IMR-90 (cell line): ENCODE measurements at regions not wholly inside any gene's neighbourhood (a gene's known extent, or its start where the extent isn't known, plus 50 kb on each side); places are given as distances from the start of the nearest gene placed in this dataset.

Experiments used
- BHLHE40 ChIP-seq: fragments of 150-350 bp; IDR thresholded peaks from 2 replicates; pipeline ENCODE4 v1.6.1; 2016; ENCODE audit warnings: mild to moderate bottlenecking, low read depth, low read length
- CEBPB ChIP-seq: IDR thresholded peaks from 2 replicates; pipeline ENCODE4 v1.6.1; 2012; ENCODE audit warnings: low read depth, low read length, improper control_type of control experiment
- CTCF ChIP-seq: conservative IDR thresholded peaks from 2 replicates; pipeline ENCODE4 v1.5.1; 2012; ENCODE audit warnings: mild to moderate bottlenecking, low read depth, low read length, improper control_type of control experiment
- ELK1 ChIP-seq: fragments of 150-350 bp; IDR thresholded peaks from 2 replicates; pipeline ENCODE4 v1.6.1; 2016; ENCODE audit warnings: low read depth, mild to moderate bottlenecking, low read length, moderate library complexity, borderline replicate concordance
- FOS ChIP-seq: fragments of 150-350 bp; IDR thresholded peaks from 2 replicates; pipeline ENCODE4 v1.6.1; 2016; ENCODE audit warnings: low read depth, low read length
- MAZ ChIP-seq: IDR thresholded peaks from 2 replicates; pipeline ENCODE4 v1.6.1; 2012; ENCODE audit warnings: low read depth, mild to moderate bottlenecking, low read length, improper control_type of control experiment, moderate library complexity, borderline replicate concordance
- MXI1 ChIP-seq: IDR thresholded peaks from 2 replicates; pipeline ENCODE4 v1.6.1; 2012; ENCODE audit warnings: low read depth, mild to moderate bottlenecking, low read length, moderate library complexity, borderline replicate concordance
- POLR2A ChIP-seq: IDR thresholded peaks from 2 replicates; pipeline ENCODE4 v1.6.1; 2012; ENCODE audit warnings: mild to moderate bottlenecking, low read depth, low read length
- RAD21 ChIP-seq: IDR thresholded peaks from 2 replicates; pipeline ENCODE4 v1.6.1; 2012; ENCODE audit warnings: low read length, improper control_type of control experiment
- RCOR1 ChIP-seq: IDR thresholded peaks from 2 replicates; pipeline ENCODE4 v1.6.1; 2012; ENCODE audit warnings: mild to moderate bottlenecking, low read length, improper control_type of control experiment; ENCODE audit not compliant: insufficient replicate concordance
- RFX5 ChIP-seq: IDR thresholded peaks from 2 replicates; pipeline ENCODE4 v1.8.0; 2012; ENCODE audit warnings: low read depth, mild to moderate bottlenecking, low read length, moderate library complexity
- SMC3 ChIP-seq: fragments of 150-350 bp; IDR thresholded peaks from 2 replicates; pipeline ENCODE4 v1.6.1; 2016; ENCODE audit warnings: low read depth, mild to moderate bottlenecking, antibody characterized with exemption, low read length, moderate library complexity
- USF2 ChIP-seq: fragments of 150-350 bp; IDR thresholded peaks from 2 replicates; pipeline ENCODE4 v1.6.1; 2017; ENCODE audit warnings: mild to moderate bottlenecking, antibody characterized with exemption, low read length, low read depth

- TF ChIP-seq CTCF (no peak), POLR2A (no peak), SMC3 (no peak), CEBPB (no peak), BHLHE40 (no peak), USF2 (no peak), FOS (no peak), RAD21 (no peak), RFX5 (no peak), ELK1 (no peak), RCOR1 (no peak), MAZ (no peak), MXI1 (no peak)
Measured at GRCh38 chr6:7486951-7487350, 54.5 kb upstream of the DSP start.
